ENCODE measurements at regions not wholly inside any gene's neighbourhood (a gene's known extent, or its start where the extent isn't known, plus 50 kb on each side); places are given as distances from the start of the nearest gene placed in this dataset.
"Not testable (repeated sequence)": the region's sequence is repeated elsewhere in the genome, so short reads cannot be mapped to it uniquely, and the experiment has no call there.

DNA sequence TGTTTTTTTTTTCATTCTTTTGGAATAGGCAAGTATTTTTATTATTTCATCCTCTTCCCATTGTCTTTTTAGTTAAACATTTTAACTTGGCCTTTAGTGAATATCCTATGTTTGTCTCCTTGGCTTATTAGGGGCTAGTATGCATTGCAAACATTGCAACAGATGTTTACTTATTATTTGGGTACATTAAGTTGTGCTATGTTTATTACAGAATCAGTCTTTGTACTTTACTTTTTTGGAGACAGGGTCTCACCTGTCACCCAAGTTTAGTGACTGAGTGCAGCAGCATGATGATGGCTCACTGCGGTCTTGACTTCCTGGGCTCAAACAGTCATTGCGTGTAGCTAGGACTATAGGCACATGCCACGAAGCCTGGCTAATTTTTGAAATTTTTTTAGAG, 51.1 kb upstream of the NUDT6 start:
- DNase-seq = no peak

- DNase-seq = no peak
Measured at GRCh38 chr4:122976111-122976510, 53.7 kb upstream of the NUDT6 start.

- no peak for DNase-seq
Measured at GRCh38 chr4:122977103-122977502, 54.7 kb upstream of the NUDT6 start.

DNA sequence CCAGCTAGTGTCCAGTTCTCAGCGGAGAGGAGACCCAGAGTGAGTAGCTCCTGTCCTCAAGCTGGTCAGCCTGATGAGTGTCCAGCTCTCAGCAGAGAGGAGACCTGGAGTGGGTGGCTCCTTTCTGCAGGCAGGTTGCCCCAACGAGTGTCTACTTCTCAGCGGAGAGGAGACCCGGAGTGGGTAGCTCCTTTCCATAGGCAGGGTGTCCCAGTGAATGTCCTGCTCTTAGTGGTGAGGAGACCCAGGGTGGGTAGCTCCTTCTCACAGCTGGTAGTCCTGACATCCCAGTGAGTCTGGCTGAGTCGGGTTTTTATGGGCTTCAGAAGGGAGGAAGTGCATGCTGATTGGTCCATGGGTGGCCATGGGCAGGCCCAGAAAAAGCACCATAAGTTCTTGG, 55.7 kb upstream of the NUDT6 start:
- no peak for DNase-seq

DNA sequence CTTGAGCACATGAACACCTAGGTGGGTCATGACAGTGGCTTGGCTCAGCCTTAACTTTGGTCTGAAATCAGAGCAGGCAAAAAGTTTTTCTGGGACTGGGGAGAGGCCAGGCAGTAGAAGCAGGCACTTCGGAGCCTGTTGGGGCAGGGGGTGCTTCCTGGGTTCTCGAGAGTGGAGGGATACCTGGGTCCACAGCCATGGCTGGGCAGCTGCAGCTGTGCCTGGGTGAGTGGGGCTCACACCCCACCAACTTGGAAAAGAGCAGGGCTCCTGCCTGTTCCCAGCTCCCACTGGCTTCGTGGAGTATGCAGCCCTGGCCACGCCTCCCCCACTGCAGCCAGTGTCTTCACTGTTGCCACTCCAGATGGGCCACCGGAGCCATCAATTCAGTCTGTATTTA, 56.4 kb upstream of the NUDT6 start:
- no peak for DNase-seq

DNA sequence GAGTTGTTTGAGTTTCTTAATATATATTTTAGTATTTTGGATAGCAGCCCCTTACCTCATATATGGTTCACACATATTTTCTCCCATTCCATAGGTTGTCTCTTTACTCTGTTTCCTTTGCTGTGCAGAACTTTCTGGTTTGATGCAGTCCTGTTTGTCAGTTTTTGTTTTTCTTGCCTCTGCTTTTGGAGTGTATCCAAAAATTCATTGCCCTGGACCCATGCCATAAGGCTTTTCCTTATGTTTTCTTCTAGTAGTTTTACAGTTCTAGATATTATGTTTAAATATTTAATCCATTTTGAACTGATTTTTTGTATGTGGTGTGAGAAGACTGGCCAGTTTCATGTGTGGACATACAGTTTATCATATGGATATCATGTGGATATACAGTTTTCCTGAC, 58.5 kb upstream of the NUDT6 start:
- DNase-seq = no peak

DNA sequence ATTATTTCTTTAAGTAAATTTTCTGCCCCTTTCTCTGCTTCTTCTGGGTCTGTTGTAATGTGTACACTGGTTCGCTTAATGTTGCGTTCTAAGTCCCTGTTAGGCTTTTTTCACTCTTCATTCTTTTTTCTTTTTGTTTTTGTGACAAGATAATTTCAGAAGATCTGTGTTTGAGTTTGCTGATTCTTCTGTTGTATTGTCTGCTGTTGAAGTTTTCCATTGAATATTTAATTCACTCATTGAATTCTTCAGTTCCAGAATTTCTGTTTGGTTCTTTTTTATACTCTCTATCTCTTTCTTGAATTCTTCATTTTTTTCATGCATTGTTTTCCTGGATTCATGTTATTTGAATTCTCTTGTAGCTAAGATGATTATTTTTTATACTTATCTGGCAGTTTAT, 66.3 kb upstream of the NUDT6 start:
- DNase-seq = no peak

DNA sequence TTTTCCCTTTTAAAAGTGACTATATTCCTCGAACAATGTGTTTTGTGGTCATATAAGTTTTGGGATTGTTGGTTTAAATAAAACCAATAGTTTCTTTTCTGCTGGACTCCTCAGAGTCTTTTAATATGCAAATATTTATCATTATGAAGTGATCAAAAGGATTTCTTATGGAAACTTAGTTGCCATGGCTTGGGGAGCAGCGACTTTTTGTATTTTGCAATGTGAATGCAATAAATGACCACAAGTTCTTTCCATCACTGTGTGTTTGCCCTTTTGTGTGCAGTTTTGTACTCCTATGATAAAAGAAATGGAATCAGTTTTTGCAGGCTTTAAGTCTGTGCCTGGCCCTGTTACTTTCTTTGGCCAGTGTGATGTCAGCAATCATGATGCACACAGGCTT, 68.5 kb upstream of the NUDT6 start:
- DNase-seq = no peak

DNA sequence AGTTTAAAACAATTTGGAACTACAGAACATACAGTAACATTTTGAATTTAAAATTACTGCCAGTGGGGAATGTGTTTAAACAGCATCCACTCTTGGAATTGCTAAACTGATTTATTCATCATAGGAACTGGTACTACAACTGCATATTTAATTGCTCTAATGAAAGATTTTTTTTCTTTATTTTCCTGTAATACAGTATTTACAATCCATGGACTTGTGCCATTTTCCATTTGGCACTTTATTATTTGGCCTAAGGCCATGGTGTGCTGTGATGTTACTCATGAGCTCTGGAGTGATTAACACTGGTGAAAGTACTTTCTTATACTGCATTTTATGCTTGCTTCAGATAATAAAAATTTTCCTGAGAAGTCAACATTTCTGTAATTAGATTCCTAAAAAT, 69.7 kb upstream of the NUDT6 start:
- no peak for DNase-seq

- DNase-seq = no peak
Measured at GRCh38 chr4:122992641-122993040, 70.2 kb upstream of the NUDT6 start.

- no peak for DNase-seq
Measured at GRCh38 chr4:122996350-122996749, 74.0 kb upstream of the NUDT6 start.

DNA sequence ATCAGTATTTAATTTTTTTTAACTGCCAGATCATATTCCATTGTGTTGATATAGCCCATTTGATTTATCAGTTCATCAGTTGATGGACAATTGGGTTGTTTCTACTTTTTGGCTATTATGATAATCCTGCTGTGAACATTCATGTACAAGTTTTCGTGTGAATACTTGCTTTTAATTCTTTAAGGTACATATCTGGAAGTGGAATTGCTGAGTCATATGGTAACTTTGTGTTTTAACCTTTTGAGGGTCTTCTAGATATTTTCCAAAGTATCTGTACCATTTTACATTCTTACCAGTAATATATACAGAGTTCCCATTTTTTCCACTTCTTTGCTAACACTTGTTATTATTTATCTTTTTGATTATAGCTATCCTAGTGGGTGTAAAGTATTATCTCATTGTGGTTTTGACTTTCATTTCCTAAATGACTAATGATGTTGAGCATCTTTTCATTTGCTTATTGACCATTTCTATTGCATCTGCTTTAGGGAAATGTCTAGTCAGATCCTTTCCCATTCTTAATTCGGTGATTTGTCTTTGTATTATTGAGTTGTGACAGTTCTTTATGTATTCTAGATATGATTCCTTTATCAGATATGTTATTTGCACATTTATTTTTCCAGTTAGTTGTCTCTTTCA, 75.2 kb upstream of the NUDT6 start:
- no peak for DNase-seq

DNA sequence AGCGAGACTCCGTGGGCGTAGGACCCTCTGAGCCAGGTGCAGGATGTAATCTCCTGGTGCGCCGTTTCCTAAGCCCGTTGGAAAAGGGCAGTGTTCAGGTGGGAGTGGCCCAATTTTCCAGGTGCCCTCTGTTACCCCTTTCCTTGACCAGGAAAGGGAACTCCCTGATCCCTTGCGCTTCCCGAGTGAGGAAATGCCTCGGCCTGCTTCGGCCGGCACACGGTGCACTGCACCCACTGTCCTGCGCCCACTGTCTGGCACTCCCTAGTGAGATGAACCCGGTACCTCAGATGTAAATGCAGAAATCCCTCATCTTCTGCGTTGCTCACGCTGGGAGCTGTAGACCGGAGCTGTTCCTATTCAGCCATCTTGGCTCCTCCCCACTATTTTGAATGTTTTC, 81.7 kb upstream of the NUDT6 start:
- not testable (repeated sequence) for DNase-seq

- DNase-seq = not testable (repeated sequence)
Measured at GRCh38 chr4:123005126-123005525, 82.7 kb upstream of the NUDT6 start.

DNA sequence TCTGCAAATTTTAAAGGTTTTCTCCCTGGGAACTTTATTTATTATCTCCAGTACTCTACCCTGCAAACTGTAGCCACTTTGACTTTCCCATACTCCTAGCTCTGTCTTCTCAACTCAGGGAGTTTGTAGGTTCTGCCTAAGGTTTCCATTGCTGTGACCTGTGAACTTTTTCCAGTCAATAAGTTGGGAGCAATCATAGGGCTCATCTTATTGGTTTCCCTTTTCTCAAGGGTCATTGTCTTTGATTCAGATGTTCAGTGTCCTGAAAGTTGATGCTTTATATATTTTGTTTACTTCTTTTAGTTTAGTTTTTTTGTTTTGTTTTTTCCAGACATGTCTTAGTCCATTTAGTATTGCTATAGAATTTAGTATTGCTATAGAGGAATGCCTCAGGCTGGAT, 85.3 kb upstream of the NUDT6 start:
- no peak for DNase-seq

DNA sequence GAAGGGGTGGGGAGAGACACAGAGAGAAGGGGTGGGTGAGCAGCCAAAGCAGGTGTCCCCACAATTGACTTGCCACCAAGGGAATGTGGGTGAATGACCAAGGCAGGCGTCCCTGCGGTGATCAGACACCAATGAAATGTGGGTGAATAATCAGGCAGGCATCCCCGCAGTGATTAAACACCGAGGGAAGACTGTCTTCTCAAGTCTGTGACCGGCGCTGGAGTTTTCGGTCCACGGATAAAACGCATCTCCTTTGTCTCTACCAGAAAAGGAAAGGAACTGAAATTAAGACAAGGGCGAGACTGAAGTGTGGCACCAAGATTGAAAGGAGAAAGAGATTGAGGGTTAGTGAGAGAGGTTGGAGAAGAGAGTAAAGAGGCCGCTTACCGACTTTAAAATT, 90.0 kb upstream of the NUDT6 start:
- DNase-seq = not testable (repeated sequence)

DNA sequence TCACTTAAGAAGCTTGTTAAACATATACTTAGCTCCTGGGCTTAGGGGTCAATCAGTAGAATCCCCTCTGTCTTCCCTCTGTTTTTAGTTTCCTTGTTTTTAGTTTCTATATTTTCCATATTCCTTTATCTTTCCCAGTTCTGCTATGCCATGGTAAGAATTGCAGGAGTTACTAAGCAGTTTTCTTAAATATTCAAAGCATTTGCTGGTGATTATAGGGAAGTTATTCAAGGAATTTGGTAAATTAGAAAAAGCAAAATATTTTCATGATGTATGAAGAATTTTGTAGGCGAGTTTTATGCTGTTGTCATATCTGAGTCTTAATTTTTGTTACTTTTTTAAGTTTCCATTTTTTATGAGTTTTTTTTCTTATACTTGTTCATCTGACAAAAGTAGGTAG, 91.6 kb upstream of the NUDT6 start:
- DNase-seq = no peak

DNA sequence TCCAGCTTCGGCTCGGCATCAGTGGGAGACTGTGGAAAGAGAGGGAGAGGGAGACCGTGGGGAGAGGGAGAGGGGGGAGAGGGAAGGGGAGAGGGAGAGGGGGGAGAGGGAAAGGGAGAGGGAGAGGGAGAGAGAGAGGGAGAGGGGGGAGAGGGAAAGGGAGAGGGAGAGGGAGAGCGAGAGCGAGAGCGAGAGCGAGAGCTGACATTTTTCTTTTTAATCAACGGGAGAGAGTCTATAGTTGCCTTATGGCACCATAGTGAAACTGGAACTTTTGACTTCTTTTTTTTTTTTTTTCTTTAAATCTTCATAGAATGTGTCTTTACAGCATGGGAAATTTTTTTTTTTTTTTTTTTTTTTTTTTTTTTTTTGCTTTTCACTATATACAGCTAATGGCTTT, 94.7 kb upstream of the NUDT6 start:
- DNase-seq = no peak

DNA sequence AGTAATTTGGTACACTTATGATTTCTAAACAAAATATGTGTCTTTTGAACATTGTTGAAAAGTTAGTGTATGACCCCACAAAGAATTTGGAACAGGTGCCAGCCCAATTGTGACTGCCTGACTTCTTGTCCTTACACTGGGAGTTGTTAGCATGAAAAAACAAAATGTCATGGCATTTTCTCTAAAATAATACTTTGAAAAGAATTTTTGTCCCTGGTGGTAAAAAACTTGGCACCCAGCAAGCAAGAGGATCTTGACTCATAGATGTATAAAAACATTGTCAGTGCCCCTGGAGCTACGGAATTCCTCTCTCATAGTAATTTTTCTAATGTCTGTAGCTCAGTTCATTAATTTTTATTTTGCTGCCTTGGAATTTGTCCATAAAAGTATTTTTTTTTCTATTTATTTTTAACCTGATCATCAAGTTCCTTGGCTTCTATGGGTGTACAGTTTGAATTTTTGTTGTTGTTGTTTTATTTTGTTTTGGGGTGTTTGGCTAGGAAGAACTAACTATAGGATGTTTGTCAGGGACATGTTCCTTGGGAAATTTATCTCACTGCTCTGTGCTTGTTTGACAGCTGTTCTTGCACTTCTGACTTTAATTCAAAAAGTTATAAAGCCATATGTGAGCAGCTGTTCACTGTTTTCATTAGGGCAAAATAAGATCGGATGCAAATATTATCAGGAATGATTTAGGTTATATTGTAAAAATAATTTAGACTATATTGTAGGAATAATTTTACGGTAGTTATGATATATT, 95.4 kb upstream of the NUDT6 start:
- DNase-seq = no peak

DNA sequence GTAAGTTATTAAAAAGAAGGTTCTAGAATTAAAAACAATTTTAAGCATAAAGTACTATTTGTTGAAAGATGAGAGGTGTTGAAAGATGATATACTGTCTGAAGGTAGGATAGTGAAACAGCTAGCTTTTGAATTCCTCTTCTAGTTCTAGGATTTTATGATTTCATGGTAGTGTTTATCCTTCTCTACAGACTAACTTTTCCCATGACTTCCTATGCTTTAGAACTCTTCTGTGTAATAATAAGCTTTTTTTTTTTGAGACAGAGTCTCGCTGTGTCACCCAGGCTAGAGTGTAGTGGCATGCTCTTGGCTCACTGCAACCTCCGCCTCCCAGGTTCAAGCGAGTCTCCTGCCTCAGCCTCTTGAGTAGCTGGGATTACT, 96.0 kb upstream of the NUDT6 start:
- DNase-seq = no peak

DNA sequence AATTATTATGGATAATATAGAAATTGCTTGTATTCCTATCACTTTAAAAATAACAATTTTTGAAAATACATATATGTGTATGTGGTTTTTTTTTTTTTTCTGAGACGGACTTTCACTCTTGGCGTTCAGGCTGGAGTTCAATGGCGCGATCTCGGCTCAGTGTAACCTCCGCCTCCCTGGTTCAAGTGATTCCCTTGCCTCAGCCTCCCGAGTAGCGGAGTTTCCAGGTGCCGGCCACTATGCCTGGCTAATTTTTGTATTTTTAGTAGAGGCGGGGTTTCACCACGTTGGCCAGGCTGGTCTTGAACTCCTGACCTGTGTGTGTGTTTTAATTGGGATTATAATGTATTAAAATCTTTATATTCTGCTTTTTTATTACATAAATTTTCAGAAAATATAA, 97.9 kb upstream of the NUDT6 start:
- no peak for DNase-seq

DNA sequence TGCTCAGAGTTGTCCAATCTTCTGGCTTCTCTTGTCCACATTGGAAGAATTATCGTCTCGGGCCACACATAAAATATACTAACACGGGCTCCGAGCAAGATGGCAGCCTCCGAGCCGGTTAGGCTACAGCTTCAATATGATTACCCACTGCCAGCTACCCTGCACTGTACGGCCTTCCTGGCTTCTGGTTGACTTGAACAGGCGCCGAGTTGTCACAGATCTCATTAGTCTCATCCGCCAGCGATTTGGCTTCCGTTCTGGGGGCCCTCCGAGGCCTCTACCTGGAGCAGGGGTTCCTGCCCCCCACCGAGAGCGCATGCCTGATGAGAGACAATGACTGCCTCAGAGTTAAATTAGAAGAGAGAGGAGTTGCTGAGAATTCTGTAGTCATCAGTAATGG, 101.2 kb upstream of the NUDT6 start:
- DNase-seq = no peak

DNA sequence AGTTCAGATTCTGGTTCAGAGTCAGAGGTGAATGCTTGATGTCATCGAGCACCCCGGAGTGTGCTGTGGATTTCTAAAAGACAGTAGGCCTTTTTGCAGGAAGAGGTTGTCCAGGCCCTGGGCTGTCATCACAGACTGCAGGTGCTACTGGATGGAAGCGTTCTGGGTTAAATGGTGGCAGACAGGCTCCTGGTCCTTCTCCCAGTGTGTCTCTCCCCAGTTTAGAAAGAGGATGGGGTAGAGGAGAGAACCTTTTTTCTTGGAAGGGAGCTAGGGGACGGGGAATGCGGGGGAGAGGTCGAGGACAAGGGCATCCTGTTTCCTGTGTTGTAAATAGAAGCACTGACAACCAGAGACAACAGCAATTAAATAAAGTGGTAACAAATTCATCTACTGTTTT, 102.3 kb upstream of the NUDT6 start:
- no peak for DNase-seq

- DNase-seq = no peak
Measured at GRCh38 chr4:123025398-123025797, 103.0 kb upstream of the NUDT6 start.

- DNase-seq = not testable (repeated sequence)
Measured at GRCh38 chr4:123026015-123026414, 103.6 kb upstream of the NUDT6 start.
